Activated T-cell treated with anti-CD3 and anti-CD28 coated beads, Interleukin-2, amount 50 U/mL, for 72 hours (primary cell): ENCODE measurements at regions not wholly inside any gene's neighbourhood (a gene's known extent, or its start where the extent isn't known, plus 50 kb on each side); places are given as distances from the start of the nearest gene placed in this dataset.
A peak's percentile ranks its signal among the peaks of the same experiment; 100 is the strongest.

Experiments
- ATAC-seq, 2 donors: fragments of 150-1000 bp; cut with Tn5 transposase; replicated peaks in 1 of 2; 2 replicates each; pipeline ENCODE4 v1.10.0; 2021; ENCODE audit warnings: moderate library complexity in 2 of 2, mild to moderate bottlenecking in 1 of 2
- DNase-seq, 2 donors: peaks; one replicate each; pipeline ENCODE4 v3.0.0; 2021 to 2022; ENCODE audit warnings: mixed read lengths in 1 of 2
- H3K27ac Mint-ChIP-seq: one replicate; pipeline ENCODE4 v1.8.0; 2022; ENCODE audit warnings: mild to moderate bottlenecking, moderate library complexity, mixed read lengths
- H3K27me3 Mint-ChIP-seq: one replicate; pipeline ENCODE4 v1.8.0; 2022; ENCODE audit warnings: low read depth, mixed read lengths
- H3K36me3 Mint-ChIP-seq, 2 donors: one replicate each; pipeline ENCODE4 v1.8.0; 2022; ENCODE audit warnings: mixed read lengths in 2 of 2, mild to moderate bottlenecking in 1 of 2; ENCODE audit not compliant: insufficient read depth in 2 of 2
- H3K4me1 Mint-ChIP-seq: one replicate; pipeline ENCODE4 v1.8.0; 2022; ENCODE audit warnings: low read depth, mixed read lengths
- H3K4me3 Mint-ChIP-seq, 2 donors: one replicate each; pipeline ENCODE4 v1.8.0; 2022; ENCODE audit warnings: mild to moderate bottlenecking in 2 of 2, mixed read lengths in 2 of 2, moderate library complexity in 2 of 2
- H3K9me3 Mint-ChIP-seq, 2 donors: one replicate each; pipeline ENCODE4 v1.8.0; 2022; ENCODE audit warnings: mixed read lengths in 2 of 2

DNA sequence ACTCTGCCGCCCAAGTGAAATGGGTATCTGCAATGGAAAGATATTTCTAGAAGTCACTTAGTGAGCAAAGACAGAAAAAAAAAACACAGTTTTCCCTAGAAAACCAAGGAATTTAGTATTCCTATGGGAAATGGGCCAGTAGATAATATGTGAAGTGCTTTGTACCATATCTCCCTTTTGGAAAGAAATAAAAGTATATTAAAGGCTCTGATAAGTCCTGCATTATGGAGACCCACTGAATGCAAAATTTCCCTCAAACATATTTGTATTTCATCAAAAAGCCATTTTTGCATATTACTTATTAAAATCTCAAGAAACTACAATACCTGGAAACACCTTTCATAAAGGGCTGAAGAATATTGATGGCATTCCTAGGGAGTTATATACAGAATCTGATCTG, 51.6 kb upstream of the DYNLRB2 start:
- no peak overlapping the region for H3K4me3 Mint-ChIP-seq
- ATAC-seq (no peak), DNase-seq (no peak)
- H3K36me3 Mint-ChIP-seq, result no peaks in the 10 kb centered on the region
- no peaks in the 10 kb centered on the region for H3K4me1 Mint-ChIP-seq
- H3K27me3 Mint-ChIP-seq, result peaks cover 66% of the 10 kb centered on the region
- no peak overlapping the region for H3K27ac Mint-ChIP-seq
- H3K9me3 Mint-ChIP-seq, result peaks cover 2 to 5% of the 10 kb centered on the region in 2 donors

DNA sequence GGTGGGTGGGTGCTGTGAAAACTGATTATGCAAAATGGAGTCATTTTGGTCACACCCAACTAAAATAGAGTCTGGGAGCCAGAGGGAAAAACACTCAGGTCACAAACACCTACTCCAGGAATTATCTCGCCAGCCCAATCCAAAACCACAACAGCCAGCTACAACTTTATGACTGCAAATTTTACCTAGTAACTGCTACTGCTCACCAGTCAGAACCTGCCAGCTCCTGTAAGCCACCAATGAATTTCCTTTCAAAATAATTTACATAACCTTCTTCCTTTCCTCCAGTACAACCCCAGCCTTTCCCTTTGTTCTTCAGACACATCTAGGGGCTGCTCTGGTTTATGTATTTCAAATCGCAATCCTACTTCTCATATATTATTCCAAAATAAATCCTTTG, 52.6 kb upstream of the DYNLRB2 start:
- DNase-seq (no peak), ATAC-seq (no peak)
- H3K36me3 Mint-ChIP-seq, result no peaks in the 10 kb centered on the region
- H3K27me3 Mint-ChIP-seq, result peaks cover 66% of the 10 kb centered on the region
- peaks cover 3 to 8% of the 10 kb centered on the region in 2 donors for H3K9me3 Mint-ChIP-seq
- no peak overlapping the region for H3K4me3 Mint-ChIP-seq
- no peak overlapping the region for H3K27ac Mint-ChIP-seq
- H3K4me1 Mint-ChIP-seq, result peaks cover 3% of the 10 kb centered on the region

DNA sequence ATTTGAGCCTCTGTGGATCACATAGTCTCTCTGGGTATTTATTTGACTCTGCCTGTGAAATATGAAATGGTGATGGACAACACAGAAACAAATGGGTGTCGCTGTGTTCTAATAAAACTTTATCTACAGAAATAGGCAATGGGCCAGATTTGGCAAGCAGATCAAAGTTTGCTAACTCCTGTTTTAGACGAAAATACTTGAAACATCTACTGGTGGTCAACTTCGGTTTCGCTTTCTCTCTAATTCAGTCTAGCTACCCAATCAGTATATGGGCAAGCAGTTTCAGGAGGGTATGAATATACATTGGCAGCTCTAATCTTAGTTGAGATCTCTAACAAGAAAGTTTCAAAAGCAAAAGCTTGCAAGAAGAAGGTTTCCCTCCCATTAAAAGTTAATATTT, 60.1 kb upstream of the DYNLRB2 start:
- Mint-ChIP-seq H3K27me3 (peaks cover 47% of the 10 kb centered on the region), H3K36me3 (no peaks in the 10 kb centered on the region), H3K4me1 (peaks cover 4% of the 10 kb centered on the region), H3K9me3 (peaks cover 3 to 4% of the 10 kb centered on the region in 2 donors), H3K4me3 (no peak overlapping the region), H3K27ac (no peak overlapping the region)
- ATAC-seq (no peak), DNase-seq (no peak)

GRCh38 chr16:80477838-80478237, 63.0 kb upstream of the DYNLRB2 start:
- Mint-ChIP-seq H3K4me1 (no peaks in the 10 kb centered on the region), H3K9me3 (peaks cover 0 to 3% of the 10 kb centered on the region in 2 donors), H3K4me3 (no peak overlapping the region), H3K27ac (no peak overlapping the region), H3K36me3 (no peaks in the 10 kb centered on the region), H3K27me3 (peaks cover 48% of the 10 kb centered on the region)
- no peak for DNase-seq
- no peak for ATAC-seq

DNA sequence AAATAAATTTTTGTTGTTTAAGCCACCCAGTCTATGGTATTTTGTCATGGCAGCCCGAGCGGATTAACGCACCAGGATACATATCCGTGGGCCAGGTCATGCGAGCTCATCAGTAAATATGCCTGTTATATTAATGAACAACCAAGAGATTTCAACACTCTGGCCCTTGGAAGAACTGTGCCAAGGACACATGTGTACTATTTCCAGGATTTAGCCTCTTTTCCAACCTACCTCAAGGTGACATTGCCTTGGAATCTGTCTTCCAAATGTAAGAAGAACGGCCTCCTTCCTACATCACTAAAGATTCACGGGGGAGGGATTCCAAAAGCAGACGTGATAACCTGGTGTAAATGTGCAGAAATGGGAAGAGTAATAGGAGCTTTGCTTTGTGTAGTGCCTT, 72.8 kb upstream of the DYNLRB2 start:
- DNase-seq (no peak), ATAC-seq (no peak)
- no peak overlapping the region for H3K27ac Mint-ChIP-seq
- no peaks in the 10 kb centered on the region for H3K4me1 Mint-ChIP-seq
- no peaks in the 10 kb centered on the region for H3K36me3 Mint-ChIP-seq
- H3K27me3 Mint-ChIP-seq, result peaks cover 13% of the 10 kb centered on the region
- no peak overlapping the region for H3K4me3 Mint-ChIP-seq
- no peaks in the 10 kb centered on the region for H3K9me3 Mint-ChIP-seq

- Mint-ChIP-seq H3K27ac (no peak overlapping the region), H3K36me3 (no peaks in the 10 kb centered on the region), H3K4me1 (no peaks in the 10 kb centered on the region), H3K27me3 (peaks cover 19% of the 10 kb centered on the region), H3K9me3 (no peaks in the 10 kb centered on the region), H3K4me3 (no peak overlapping the region)
- ATAC-seq (peak; percentile 73 to 80), DNase-seq (peak; percentile 57 to 72)
Measured at GRCh38 chr16:80466024-80466987, 74.5 kb upstream of the DYNLRB2 start.

GRCh38 chr16:80463751-80464495, 76.9 kb upstream of the DYNLRB2 start:
- ATAC-seq (no peak), DNase-seq (no peak)
- H3K4me3 Mint-ChIP-seq, result no peak overlapping the region
- no peak overlapping the region for H3K27ac Mint-ChIP-seq
- H3K27me3 Mint-ChIP-seq, result peaks cover 22% of the 10 kb centered on the region
- no peaks in the 10 kb centered on the region for H3K36me3 Mint-ChIP-seq
- no peaks in the 10 kb centered on the region for H3K4me1 Mint-ChIP-seq
- H3K9me3 Mint-ChIP-seq, result no peaks in the 10 kb centered on the region

DNA sequence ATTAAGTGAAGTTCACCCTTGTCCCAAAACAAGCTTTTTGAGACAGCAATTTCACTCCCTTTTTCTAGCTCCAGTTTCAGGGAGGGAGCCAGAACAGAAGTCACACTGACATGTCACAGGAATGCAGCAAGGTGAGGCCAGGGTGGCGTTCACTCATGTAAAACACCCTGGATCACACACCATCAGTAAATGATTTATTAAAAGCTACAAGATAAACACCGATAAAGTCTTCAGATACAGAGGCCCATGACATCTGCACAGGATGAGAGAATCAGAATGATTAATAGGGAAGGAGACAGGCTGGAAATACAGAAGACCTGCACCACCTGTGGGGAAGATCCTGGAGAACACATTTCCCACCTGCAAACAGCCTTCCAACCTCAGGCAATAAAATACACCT, 77.5 kb upstream of the DYNLRB2 start:
- no peak for DNase-seq
- Mint-ChIP-seq H3K27ac (no peak overlapping the region), H3K36me3 (no peaks in the 10 kb centered on the region), H3K9me3 (no peaks in the 10 kb centered on the region), H3K27me3 (peaks cover 24% of the 10 kb centered on the region), H3K4me1 (no peaks in the 10 kb centered on the region), H3K4me3 (no peak overlapping the region)
- no peak for ATAC-seq

DNA sequence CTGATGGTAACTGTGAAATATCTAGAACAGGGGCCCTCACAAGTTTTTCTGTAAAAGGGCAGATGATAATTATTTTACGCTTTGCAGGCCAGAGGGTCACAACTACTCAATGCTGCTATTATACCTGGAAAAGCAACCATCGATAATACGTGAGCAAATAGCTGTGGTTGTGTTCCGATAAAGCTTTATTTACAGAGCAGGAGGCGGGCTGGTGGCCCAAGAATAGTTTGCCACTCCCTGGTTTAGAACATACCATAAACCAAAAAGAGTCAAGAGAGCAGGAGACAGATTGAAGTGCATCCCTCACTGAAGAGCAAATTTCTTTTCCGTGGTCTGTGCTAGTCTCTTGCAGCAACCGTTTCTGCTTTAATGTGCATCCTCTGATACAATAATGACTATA, 77.9 kb upstream of the DYNLRB2 start:
- Mint-ChIP-seq H3K27ac (no peak overlapping the region), H3K36me3 (no peaks in the 10 kb centered on the region), H3K4me1 (no peaks in the 10 kb centered on the region), H3K9me3 (no peaks in the 10 kb centered on the region), H3K4me3 (no peak overlapping the region), H3K27me3 (peaks cover 24% of the 10 kb centered on the region)
- ATAC-seq (no peak), DNase-seq (no peak)

DNA sequence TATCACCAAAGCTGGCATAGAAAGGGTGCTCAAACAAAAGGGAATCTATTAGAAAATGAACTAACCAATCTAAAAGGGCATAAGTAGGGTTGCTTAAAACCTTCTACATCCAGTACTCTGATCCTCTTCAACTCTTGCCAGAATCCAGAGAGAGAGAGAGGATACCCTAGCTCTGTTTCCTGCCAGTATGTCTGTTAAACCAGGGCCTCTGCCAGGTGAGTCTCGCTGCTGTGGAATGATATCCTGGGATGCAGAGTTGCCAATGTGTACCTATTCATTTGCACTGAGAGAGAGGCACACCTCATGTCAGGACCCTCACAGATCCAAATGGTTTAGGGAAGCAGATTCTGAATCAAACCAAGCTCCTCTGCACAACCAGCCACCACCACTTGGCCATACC, 79.8 kb upstream of the DYNLRB2 start:
- no peaks in the 10 kb centered on the region for H3K4me1 Mint-ChIP-seq
- DNase-seq (no peak), ATAC-seq (no peak)
- no peak overlapping the region for H3K27ac Mint-ChIP-seq
- no peak overlapping the region for H3K4me3 Mint-ChIP-seq
- no peaks in the 10 kb centered on the region for H3K36me3 Mint-ChIP-seq
- H3K27me3 Mint-ChIP-seq, result peaks cover 24% of the 10 kb centered on the region
- H3K9me3 Mint-ChIP-seq, result no peaks in the 10 kb centered on the region

DNA sequence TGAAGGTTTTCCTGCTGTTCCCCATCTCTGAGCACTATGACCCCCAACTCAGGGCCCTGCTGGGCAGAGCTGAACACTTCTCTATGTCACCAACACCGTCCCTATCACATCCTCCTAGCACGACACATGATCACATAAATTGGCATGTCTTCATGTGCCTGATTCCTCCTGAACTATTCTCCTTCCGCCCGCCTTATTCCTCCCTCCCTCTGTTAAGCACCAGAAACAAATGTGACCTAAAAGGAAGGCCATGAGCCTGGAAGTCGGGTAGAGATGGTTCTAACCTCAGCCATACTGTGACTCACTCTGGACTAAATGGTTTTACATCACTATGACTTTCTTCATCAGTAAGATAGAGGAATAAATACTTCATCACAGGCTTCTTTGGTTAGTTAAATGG, 80.8 kb upstream of the DYNLRB2 start:
- Mint-ChIP-seq H3K27me3 (peaks cover 24% of the 10 kb centered on the region), H3K36me3 (no peaks in the 10 kb centered on the region), H3K9me3 (no peaks in the 10 kb centered on the region), H3K4me1 (no peaks in the 10 kb centered on the region), H3K4me3 (no peak overlapping the region), H3K27ac (no peak overlapping the region)
- ATAC-seq, result no peak
- DNase-seq, result no peak

DNA sequence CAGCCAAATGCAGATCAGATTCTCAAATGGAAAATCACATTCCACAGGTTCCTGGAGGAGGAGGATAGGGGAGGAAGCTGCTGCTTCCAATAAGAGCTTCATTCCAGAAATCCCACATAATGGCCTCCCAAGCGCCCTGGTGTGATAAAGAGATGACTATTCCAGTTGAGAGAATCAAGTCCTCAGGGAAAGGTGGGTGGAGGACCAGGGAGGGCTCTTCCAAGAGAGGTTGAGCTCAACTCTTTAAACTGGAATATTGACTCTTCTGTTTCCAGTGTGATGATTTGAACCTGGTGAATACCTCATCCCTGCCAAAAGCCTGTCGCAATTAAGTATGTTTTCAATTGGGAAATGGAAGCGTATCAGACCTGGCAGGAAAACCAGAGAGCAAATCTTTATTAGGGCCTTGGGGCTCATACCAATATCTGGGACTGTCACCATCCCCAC, 81.4 kb upstream of the DYNLRB2 start:
- no peak for DNase-seq
- H3K9me3 Mint-ChIP-seq, result no peaks in the 10 kb centered on the region
- H3K27ac Mint-ChIP-seq, result no peak overlapping the region
- H3K4me3 Mint-ChIP-seq, result no peak overlapping the region
- ATAC-seq, result no peak
- H3K36me3 Mint-ChIP-seq, result no peaks in the 10 kb centered on the region
- no peaks in the 10 kb centered on the region for H3K4me1 Mint-ChIP-seq
- H3K27me3 Mint-ChIP-seq, result peaks cover 24% of the 10 kb centered on the region

- H3K9me3 Mint-ChIP-seq, result no peaks in the 10 kb centered on the region
- H3K4me3 Mint-ChIP-seq, result no peak overlapping the region
- H3K27me3 Mint-ChIP-seq, result peaks cover 23% of the 10 kb centered on the region
- no peaks in the 10 kb centered on the region for H3K4me1 Mint-ChIP-seq
- no peak overlapping the region for H3K27ac Mint-ChIP-seq
- ATAC-seq, result no peak
- no peak for DNase-seq
- no peaks in the 10 kb centered on the region for H3K36me3 Mint-ChIP-seq
Measured at GRCh38 chr16:80457871-80458270, 82.9 kb upstream of the DYNLRB2 start.
